ENCODE measurements at regions not wholly inside any gene's neighbourhood (a gene's known extent, or its start where the extent isn't known, plus 50 kb on each side); places are given as distances from the start of the nearest gene placed in this dataset.

- TF ChIP-seq CHD1 (IDR thresholded peaks at IDR 0.05; ENCODE audit: low read depth, low read length) = no peak
- no peak for TF ChIP-seq CTBP2 (IDR thresholded peaks at IDR 0.05; ENCODE audit: borderline replicate concordance, insufficient read depth, insufficient read length, low read length)
Observed at GRCh38 chr11:104764710-104765045, 133.6 kb downstream of the CASP12 start (continued).

Data from H1 (cell line).